HepG2 (cell line): ENCODE measurements at regions not wholly inside any gene's neighbourhood (a gene's known extent, or its start where the extent isn't known, plus 50 kb on each side); places are given as distances from the start of the nearest gene placed in this dataset.
"Not testable (repeated sequence)": the region's sequence is repeated elsewhere in the genome, so short reads cannot be mapped to it uniquely, and the experiment has no call there.

ENCODE experiments used
- ASH2L ChIP-seq: fragments of 300-600, 200-600 bp; sonication (generic); IDR thresholded peaks from 2 replicates; pipeline ENCODE4 v1.7.0; 2017; ENCODE audit warnings: low read depth, mild to moderate bottlenecking, moderate library complexity, mixed read lengths, low read length; ENCODE audit not compliant: insufficient read length
- KDM3A ChIP-seq: IDR thresholded peaks from 2 replicates; pipeline ENCODE4 v1.6.1; 2018; ENCODE audit warnings: low read depth, missing compliant biosample characterization
- NR2F6 ChIP-seq, 2 experiments: IDR thresholded peaks; 2 replicates each; pipeline ENCODE4 v1.6.1; 2016; ENCODE audit warnings: antibody characterized with exemption in 1 of 2, mild to moderate bottlenecking in 1 of 2
- POLR2A ChIP-seq, 2 experiments: IDR thresholded peaks; 2 replicates each; pipeline ENCODE4 v1.6.1; 2011; ENCODE audit warnings: low read depth in 2 of 2, low read length in 2 of 2, mild to moderate bottlenecking in 1 of 2, moderate library complexity in 1 of 2; ENCODE audit not compliant: insufficient read depth in 1 of 2
- SMARCC2 ChIP-seq: fragments of 450-650 bp; IDR thresholded peaks from 2 replicates; pipeline ENCODE4 v1.6.1; 2017; ENCODE audit warnings: antibody characterized with exemption, mild to moderate bottlenecking
- ZNF138 ChIP-seq: sonication (generic); formaldehyde crosslinking; IDR thresholded peaks from 2 replicates; pipeline ENCODE4 v1.5.0; 2020; ENCODE audit warnings: mild to moderate bottlenecking, low read depth, missing genetic modification reagents
- TF ChIP-seq, protein P1 (sequence below): sonication (generic); formaldehyde crosslinking; IDR thresholded peaks from 2 replicates; pipeline ENCODE4 v1.4.0; 2020; ENCODE audit warnings: mild to moderate bottlenecking, missing genetic modification reagents

DNA sequence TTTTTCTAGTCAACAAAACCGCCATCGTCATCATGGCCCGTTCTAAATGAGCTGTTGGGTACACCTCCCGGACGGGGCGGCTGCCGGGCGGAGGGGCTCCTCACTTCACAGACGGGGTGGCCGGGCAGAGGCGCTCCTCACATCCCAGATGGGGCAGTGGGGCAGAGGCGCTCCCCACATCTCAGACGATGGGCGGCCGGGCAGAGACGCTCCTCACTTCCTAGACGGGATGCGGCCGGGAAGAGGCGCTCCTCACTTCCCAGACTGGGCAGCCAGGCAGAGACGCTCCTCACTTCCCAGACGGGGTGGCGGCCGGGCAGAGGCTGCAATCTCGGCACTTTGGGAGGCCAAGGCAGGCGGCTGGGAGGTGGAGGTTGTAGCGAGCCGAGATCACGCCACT is 250.7 kb upstream of the CNTN5 start:
- TF ChIP-seq, protein P1, sequence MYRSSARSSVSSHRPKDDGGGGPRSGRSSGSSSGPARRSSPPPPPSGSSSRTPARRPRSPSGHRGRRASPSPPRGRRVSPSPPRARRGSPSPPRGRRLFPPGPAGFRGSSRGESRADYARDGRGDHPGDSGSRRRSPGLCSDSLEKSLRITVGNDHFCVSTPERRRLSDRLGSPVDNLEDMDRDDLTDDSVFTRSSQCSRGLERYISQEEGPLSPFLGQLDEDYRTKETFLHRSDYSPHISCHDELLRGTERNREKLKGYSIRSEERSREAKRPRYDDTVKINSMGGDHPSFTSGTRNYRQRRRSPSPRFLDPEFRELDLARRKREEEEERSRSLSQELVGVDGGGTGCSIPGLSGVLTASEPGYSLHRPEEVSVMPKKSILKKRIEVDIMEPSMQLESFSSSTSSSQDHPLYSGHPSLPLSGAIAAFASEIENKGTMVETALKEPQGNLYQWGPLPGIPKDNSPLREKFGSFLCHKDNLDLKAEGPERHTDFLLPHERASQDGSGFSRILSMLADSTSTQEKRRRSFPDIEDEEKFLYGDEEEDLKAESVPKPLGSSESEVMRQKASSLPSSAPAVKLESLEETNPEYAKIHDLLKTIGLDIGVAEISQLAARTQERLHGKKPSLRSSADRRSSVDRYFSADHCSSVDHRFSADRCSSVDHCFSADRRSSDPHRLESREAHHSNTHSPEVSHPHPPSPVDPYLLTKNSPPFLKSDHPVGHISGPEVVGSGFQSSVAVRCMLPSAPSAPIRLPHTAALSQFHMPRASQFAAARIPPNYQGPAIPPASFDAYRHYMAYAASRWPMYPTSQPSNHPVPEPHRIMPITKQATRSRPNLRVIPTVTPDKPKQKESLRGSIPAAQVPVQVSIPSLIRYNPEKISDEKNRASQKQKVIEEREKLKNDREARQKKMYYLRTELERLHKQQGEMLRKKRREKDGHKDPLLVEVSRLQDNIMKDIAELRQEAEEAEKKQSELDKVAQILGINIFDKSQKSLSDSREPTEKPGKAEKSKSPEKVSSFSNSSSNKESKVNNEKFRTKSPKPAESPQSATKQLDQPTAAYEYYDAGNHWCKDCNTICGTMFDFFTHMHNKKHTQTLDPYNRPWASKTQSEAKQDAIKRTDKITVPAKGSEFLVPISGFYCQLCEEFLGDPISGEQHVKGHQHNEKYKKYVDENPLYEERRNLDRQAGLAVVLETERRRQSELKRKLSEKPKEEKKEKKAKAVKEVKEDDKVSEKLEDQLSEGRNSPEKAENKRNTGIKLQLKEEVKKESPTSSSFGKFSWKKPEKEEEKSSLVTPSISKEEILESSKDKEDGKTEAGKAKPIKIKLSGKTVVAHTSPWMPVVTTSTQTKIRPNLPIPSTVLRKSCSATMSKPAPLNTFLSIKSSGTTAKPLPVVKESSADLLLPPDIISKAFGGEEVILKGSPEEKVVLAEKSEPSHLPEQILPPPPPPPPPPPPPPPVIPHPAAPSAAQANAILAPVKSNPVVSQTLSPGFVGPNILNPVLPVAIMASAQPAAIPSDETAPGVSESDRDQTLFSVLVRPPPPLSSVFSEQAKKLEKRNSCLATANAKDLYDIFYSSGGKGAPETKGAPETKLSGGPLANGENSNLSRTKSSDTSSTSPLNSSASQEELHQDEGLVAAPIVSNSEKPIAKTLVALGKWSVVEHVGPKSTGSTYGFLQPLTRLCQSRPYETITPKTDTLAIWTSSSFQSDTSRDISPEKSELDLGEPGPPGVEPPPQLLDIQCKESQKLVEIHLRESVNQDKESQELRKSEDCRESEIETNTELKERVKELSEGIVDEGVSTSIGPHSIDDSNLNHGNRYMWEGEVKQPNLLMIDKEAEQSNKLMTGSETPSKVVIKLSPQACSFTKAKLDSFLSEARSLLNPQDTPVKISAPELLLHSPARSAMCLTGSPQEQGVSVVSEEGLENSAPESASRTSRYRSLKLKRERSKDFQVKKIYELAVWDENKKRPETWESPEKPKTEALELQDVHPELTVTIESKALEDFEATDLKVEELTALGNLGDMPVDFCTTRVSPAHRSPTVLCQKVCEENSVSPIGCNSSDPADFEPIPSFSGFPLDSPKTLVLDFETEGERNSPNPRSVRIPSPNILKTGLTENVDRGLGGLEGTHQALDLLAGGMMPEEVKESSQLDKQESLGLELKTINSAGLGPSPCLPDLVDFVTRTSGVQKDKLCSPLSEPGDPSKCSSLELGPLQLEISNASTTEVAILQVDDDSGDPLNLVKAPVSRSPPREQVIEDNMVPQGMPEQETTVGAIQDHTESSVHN (CRISPR knock-in tag): not testable (repeated sequence)
- not testable (repeated sequence) for TF ChIP-seq NR2F6 (IDR thresholded peaks at IDR 0.05); NR2F6 (CRISPR knock-in tag; IDR thresholded peaks at IDR 0.05); KDM3A (CRISPR knock-in tag); ZNF138 (CRISPR knock-in tag); ASH2L; SMARCC2; POLR2A (IDR thresholded peaks at IDR 0.05; ENCODE audit: insufficient read depth in 1 of 2, low read depth in 2 of 2, low read length in 2 of 2)
